AG09319 (cell line): ENCODE measurements at regions not wholly inside any gene's neighbourhood (a gene's known extent, or its start where the extent isn't known, plus 50 kb on each side); places are given as distances from the start of the nearest gene placed in this dataset.
"Not testable (repeated sequence)": the region's sequence is repeated elsewhere in the genome, so short reads cannot be mapped to it uniquely, and the experiment has no call there.

ENCODE experiments used
- DNase-seq: peaks from one replicate; pipeline ENCODE4 v3.0.0-alpha.2; 2010; ENCODE audit warnings: low read depth; ENCODE audit errors: extremely low read depth
- CTCF ChIP-seq: IDR thresholded peaks from 2 replicates; pipeline ENCODE4 v1.5.1; 2011; ENCODE audit warnings: low read depth, mild to moderate bottlenecking, inconsistent platforms, low read length, moderate library complexity

GRCh38 chr1:118300808-118301207 is 115.8 kb upstream of the SPAG17 start:
- DNase-seq, result no peak
- no peak for TF ChIP-seq CTCF

- TF ChIP-seq CTCF, result no peak
- DNase-seq, result no peak
These were observed 113.4 kb upstream of the SPAG17 start for GRCh38 chr1:118298397-118298796.

- DNase-seq, result no peak
- TF ChIP-seq CTCF, result no peak
These were observed 112.5 kb upstream of the SPAG17 start for GRCh38 chr1:118297521-118297920.

- TF ChIP-seq CTCF, result no peak
- DNase-seq, result no peak
These were observed 110.0 kb upstream of the SPAG17 start for GRCh38 chr1:118294875-118295642.

- TF ChIP-seq CTCF, result no peak
- no peak for DNase-seq
These were observed 106.6 kb upstream of the SPAG17 start for GRCh38 chr1:118291661-118292060.

- no peak for DNase-seq
- TF ChIP-seq CTCF, result no peak
These were observed 105.5 kb upstream of the SPAG17 start for GRCh38 chr1:118290571-118290970.

GRCh38 chr1:118290046-118290445 is 105.0 kb upstream of the SPAG17 start:
- DNase-seq, result no peak
- no peak for TF ChIP-seq CTCF

- DNase-seq, result not testable (repeated sequence)
These were observed 95.6 kb upstream of the SPAG17 start for GRCh38 chr1:118280656-118281055.
